Osteocyte (in vitro differentiated cells): ENCODE measurements at regions not wholly inside any gene's neighbourhood (a gene's known extent, or its start where the extent isn't known, plus 50 kb on each side); places are given as distances from the start of the nearest gene placed in this dataset.

ENCODE experiments used
- DNase-seq: peaks from one replicate; pipeline ENCODE4 v3.0.0; 2021; ENCODE audit warnings: mixed read lengths; ENCODE audit not compliant: unreplicated experiment; ENCODE audit errors: extremely low spot score
- H3K27ac Mint-ChIP-seq: one replicate; pipeline ENCODE4 v1.8.0; 2021; ENCODE audit warnings: mild to moderate bottlenecking, mixed read lengths; ENCODE audit not compliant: unreplicated experiment
- H3K27me3 Mint-ChIP-seq: one replicate; pipeline ENCODE4 v1.8.0; 2021; ENCODE audit warnings: mixed read lengths; ENCODE audit not compliant: unreplicated experiment
- H3K36me3 Mint-ChIP-seq: one replicate; pipeline ENCODE4 v1.8.0; 2021; ENCODE audit warnings: mixed read lengths; ENCODE audit not compliant: unreplicated experiment
- H3K4me1 Mint-ChIP-seq: one replicate; pipeline ENCODE4 v1.8.0; 2021; ENCODE audit warnings: mixed read lengths; ENCODE audit not compliant: unreplicated experiment
- H3K4me3 Mint-ChIP-seq: one replicate; pipeline ENCODE4 v1.8.0; 2021; ENCODE audit warnings: mild to moderate bottlenecking, moderate library complexity, mixed read lengths; ENCODE audit not compliant: unreplicated experiment
- H3K9me3 Mint-ChIP-seq: one replicate; pipeline ENCODE4 v1.8.0; 2021; ENCODE audit warnings: mixed read lengths; ENCODE audit not compliant: unreplicated experiment
- TF ChIP-seq, protein P1 (sequence below): fragments of 200-600 bp; sonication (generic); IDR thresholded peaks from 2 replicates; pipeline ENCODE4 v1.5.0; 2021; ENCODE audit warnings: antibody characterized with exemption, mild to moderate bottlenecking, moderate library complexity

DNA sequence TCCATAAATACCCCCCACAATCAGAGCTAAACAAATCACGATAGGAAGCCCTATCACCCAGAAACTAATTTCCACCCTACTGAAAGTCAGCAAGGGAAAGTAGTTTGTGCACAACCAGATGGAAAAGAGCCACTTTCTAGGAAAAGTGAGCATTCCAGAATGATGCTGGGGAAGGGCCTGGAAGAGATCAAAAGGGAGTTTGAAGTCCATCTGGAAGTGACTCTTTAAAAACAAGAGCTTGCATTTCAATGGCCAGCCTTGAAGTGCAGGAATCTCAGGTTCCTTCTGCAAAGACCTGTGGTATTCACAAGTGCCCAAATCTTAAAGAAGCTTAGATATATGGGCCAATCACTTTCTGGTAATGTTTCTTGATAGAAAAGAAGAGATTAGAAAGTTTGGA lies 97.0 kb upstream of the LDB2 start:
- no peaks in the 10 kb centered on the region for H3K27me3 Mint-ChIP-seq
- TF ChIP-seq, protein P1, sequence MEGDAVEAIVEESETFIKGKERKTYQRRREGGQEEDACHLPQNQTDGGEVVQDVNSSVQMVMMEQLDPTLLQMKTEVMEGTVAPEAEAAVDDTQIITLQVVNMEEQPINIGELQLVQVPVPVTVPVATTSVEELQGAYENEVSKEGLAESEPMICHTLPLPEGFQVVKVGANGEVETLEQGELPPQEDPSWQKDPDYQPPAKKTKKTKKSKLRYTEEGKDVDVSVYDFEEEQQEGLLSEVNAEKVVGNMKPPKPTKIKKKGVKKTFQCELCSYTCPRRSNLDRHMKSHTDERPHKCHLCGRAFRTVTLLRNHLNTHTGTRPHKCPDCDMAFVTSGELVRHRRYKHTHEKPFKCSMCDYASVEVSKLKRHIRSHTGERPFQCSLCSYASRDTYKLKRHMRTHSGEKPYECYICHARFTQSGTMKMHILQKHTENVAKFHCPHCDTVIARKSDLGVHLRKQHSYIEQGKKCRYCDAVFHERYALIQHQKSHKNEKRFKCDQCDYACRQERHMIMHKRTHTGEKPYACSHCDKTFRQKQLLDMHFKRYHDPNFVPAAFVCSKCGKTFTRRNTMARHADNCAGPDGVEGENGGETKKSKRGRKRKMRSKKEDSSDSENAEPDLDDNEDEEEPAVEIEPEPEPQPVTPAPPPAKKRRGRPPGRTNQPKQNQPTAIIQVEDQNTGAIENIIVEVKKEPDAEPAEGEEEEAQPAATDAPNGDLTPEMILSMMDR: no peak
- no peak overlapping the region for H3K27ac Mint-ChIP-seq
- no peak overlapping the region for H3K4me3 Mint-ChIP-seq
- no peaks in the 10 kb centered on the region for H3K36me3 Mint-ChIP-seq
- H3K4me1 Mint-ChIP-seq: no peaks in the 10 kb centered on the region
- DNase-seq: peak; percentile 8
- H3K9me3 Mint-ChIP-seq: no peaks in the 10 kb centered on the region

DNA sequence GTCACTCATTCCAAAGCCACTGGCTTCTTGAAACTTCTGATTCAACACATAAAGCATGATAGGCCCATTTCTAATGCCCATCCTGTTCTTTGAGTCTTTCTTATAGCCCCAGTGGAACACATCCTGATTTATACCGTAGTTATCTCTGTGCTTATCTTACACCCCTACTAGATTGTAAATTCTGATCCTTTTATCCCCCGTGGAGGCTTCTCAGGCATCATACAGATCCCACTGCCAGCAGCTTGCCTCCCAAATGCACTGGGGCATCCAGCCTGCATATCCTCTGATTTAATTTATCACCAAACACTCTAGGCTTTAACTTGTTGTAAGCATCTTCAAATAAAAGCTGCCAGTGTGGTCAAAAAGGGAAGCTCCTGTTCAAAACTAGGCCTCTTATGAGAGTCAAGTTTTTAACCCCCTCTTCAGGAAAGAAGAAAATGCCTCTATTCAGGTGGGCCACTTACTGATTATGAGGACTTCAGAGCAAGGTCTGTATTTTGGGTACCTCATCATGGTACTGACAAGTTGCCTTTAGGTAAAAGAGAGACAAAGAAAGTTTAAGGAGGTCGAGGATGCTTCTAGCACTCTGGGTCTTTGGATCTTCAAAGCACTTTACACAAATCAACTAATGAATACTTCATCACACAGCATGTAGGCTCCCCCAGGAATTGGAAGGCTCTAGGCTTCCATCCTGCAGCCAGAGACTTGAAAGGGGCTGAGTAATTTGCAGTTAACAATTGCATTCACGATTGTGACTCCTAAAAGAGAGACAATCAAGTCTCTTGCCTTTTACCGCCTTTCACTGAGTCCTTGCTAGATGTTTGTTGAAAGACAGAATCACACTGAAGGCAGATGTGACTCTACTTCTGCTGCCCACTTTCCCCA lies 95.8 kb upstream of the LDB2 start:
- TF ChIP-seq, protein P1: no peak
- H3K4me3 Mint-ChIP-seq: no peak overlapping the region
- H3K9me3 Mint-ChIP-seq: no peaks in the 10 kb centered on the region
- no peak overlapping the region for H3K27ac Mint-ChIP-seq
- no peaks in the 10 kb centered on the region for H3K27me3 Mint-ChIP-seq
- H3K36me3 Mint-ChIP-seq: no peaks in the 10 kb centered on the region
- no peaks in the 10 kb centered on the region for H3K4me1 Mint-ChIP-seq
- DNase-seq: peak; percentile 23

DNA sequence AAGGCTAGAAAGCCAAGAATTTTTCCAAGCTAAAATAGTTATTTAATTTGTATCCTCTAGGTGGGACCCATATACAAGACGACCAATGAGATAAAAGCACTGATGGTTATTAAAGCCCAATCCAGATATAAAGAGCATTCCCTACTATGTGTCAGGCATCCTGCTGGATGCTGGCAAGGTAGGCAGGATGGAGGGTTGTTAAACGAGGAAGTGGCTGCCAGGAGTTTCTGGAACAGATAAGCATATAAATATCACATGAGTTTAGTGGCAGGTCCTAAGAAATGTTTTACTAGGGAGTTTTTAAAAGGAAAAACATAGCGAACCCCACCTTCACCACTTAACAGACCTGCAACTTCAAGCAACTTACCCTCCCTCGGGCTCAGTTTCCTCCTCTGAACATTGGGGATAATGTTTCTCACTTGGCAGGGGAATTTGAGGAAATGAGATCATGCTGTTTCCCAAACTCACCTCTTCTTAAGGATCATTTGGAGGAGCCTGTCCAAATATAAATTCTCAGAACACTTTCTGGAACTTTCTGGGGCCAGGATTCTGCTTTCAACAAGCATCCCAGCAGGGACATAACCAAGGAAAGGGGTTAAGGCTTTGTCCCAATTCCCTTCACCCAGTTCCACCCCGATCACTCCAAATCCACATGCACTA lies 94.3 kb upstream of the LDB2 start:
- Mint-ChIP-seq H3K9me3 (no peaks in the 10 kb centered on the region), H3K27ac (no peak overlapping the region)
- peak; percentile 6 for DNase-seq

DNA sequence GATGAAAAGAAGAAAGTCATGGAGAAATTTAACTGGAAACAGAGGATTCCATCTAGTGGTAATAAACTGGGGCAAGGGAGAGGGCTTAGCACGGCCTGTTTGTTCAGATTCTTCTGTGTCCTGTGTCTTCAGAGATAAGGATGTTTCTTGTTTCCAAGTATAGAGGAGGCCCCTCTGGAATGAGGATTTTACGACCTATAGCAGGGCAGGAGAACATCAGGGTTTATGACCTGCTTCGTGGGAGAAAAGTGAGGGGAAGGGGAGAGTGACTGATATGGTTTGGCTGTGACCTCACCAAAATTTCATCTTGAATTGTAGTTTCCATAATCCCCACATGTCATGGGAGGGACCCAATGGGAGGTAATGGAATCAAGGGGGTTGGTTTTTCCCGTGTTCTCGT lies 93.0 kb upstream of the LDB2 start:
- TF ChIP-seq, protein P1: no peak
- Mint-ChIP-seq H3K4me3 (no peak overlapping the region), H3K9me3 (no peaks in the 10 kb centered on the region), H3K36me3 (no peaks in the 10 kb centered on the region), H3K4me1 (no peaks in the 10 kb centered on the region), H3K27me3 (no peaks in the 10 kb centered on the region), H3K27ac (no peak overlapping the region)
- DNase-seq: peak; percentile 4

More for the DNA sequence above, 94.3 kb upstream of the LDB2 start:
- TF ChIP-seq, protein P1: no peak
- H3K4me3 Mint-ChIP-seq: no peak overlapping the region
- no peaks in the 10 kb centered on the region for H3K4me1 Mint-ChIP-seq
- H3K27me3 Mint-ChIP-seq: no peaks in the 10 kb centered on the region
- no peaks in the 10 kb centered on the region for H3K36me3 Mint-ChIP-seq

DNA sequence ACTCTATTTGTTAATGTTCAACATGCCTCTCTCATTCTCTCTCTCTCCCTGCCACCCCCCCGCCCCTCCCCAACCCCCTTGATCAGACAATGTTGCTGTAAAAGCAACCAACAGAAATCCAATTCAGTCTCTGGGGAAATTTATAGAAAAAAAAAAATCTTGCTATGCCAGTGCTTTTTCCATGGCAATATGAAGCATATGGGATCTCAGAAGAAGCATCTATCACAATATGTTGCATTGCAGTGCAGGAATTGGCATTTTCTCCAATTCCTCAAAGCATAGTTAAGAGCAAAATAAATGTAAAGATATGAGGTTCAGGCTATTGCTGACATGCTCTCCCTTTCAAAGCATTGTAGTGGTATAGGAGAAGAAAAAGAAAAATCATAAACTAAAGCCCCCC lies 90.9 kb upstream of the LDB2 start:
- TF ChIP-seq, protein P1: no peak
- Mint-ChIP-seq H3K4me3 (no peak overlapping the region), H3K27me3 (no peaks in the 10 kb centered on the region), H3K9me3 (peaks cover 1% of the 10 kb centered on the region), H3K4me1 (no peaks in the 10 kb centered on the region), H3K27ac (no peak overlapping the region), H3K36me3 (no peaks in the 10 kb centered on the region)
- no peak for DNase-seq
